Mesenchymal stem cell (in vitro differentiated cells and primary cell): ENCODE measurements at regions not wholly inside any gene's neighbourhood (a gene's known extent, or its start where the extent isn't known, plus 50 kb on each side); places are given as distances from the start of the nearest gene placed in this dataset.

Experiments used
- DNase-seq: peaks from one replicate; pipeline ENCODE4 v3.0.0-alpha.2; 2013
- H2AFZ ChIP-seq: one replicate; pipeline ENCODE4 v1.6.1; 2013; ENCODE audit warnings: low read depth, mild to moderate bottlenecking, control low read depth, inconsistent platforms, low read length, moderate library complexity
- H2AK5ac ChIP-seq: 2 replicates; pipeline ENCODE4 v1.6.1; 2013; ENCODE audit warnings: low read length, moderate library complexity, mild to moderate bottlenecking, inconsistent platforms; ENCODE audit not compliant: severe bottlenecking
- H2BK120ac ChIP-seq: one replicate; pipeline ENCODE4 v1.6.1; 2013; ENCODE audit warnings: low read depth, mild to moderate bottlenecking, inconsistent platforms, low read length, moderate library complexity
- H2BK12ac ChIP-seq, 2 experiments: one replicate each; pipeline ENCODE4 v1.6.1; 2013; ENCODE audit warnings: inconsistent platforms in 2 of 2, low read length in 2 of 2, mild to moderate bottlenecking in 2 of 2, moderate library complexity in 2 of 2, control low read depth in 1 of 2
- H2BK15ac ChIP-seq: one replicate; pipeline ENCODE4 v1.6.1; 2013; ENCODE audit warnings: mild to moderate bottlenecking, low read depth, inconsistent platforms; ENCODE audit not compliant: poor library complexity, severe bottlenecking
- H2BK5ac ChIP-seq: 2 replicates; pipeline ENCODE4 v1.6.1; 2013; ENCODE audit warnings: low read depth, mild to moderate bottlenecking, low read length, control low read depth, inconsistent platforms; ENCODE audit not compliant: poor library complexity, severe bottlenecking
- H3K14ac ChIP-seq, 2 experiments: one replicate each; pipeline ENCODE4 v1.6.1; 2013; ENCODE audit warnings: inconsistent platforms in 2 of 2, low read length in 2 of 2, control low read depth in 1 of 2, mild to moderate bottlenecking in 1 of 2, moderate library complexity in 1 of 2
- H3K18ac ChIP-seq, 2 experiments: one replicate each; pipeline ENCODE4 v1.6.1; 2013; ENCODE audit warnings: inconsistent platforms in 2 of 2, low read length in 2 of 2, control low read depth in 1 of 2, low read depth in 1 of 2, mild to moderate bottlenecking in 1 of 2
- H3K23ac ChIP-seq, 2 experiments: one replicate each; pipeline ENCODE4 v1.6.1; 2013; ENCODE audit warnings: inconsistent platforms in 2 of 2, low read length in 2 of 2, mild to moderate bottlenecking in 2 of 2, moderate library complexity in 2 of 2, control low read depth in 1 of 2
- H3K27ac ChIP-seq: 2 replicates; pipeline ENCODE4 v1.5.1; 2013; ENCODE audit warnings: mild to moderate bottlenecking, moderate library complexity, low read length, control low read depth, inconsistent platforms; ENCODE audit not compliant: poor library complexity, severe bottlenecking
- H3K27me3 ChIP-seq, 2 experiments: 2 replicates each; pipeline versions ENCODE4 v1.6.1 to v1.7.0; 2013; ENCODE audit warnings: low read length in 2 of 2, mild to moderate bottlenecking in 2 of 2, moderate library complexity in 2 of 2, control low read depth in 1 of 2, inconsistent platforms in 1 of 2; ENCODE audit not compliant: control insufficient read depth in 1 of 2, insufficient read depth in 1 of 2
- H3K36me3 ChIP-seq, 2 experiments: 2 replicates each; pipeline versions ENCODE4 v1.6.1 to v1.7.0; 2013; ENCODE audit warnings: low read length in 2 of 2, control low read depth in 1 of 2, inconsistent platforms in 1 of 2, low read depth in 1 of 2, mild to moderate bottlenecking in 1 of 2; ENCODE audit not compliant: insufficient read depth in 2 of 2, control insufficient read depth in 1 of 2
- H3K4ac ChIP-seq, 2 experiments: one replicate each; pipeline ENCODE4 v1.6.1; 2013; ENCODE audit warnings: inconsistent platforms in 2 of 2, low read length in 2 of 2, mild to moderate bottlenecking in 2 of 2, moderate library complexity in 2 of 2, control low read depth in 1 of 2, low read depth in 1 of 2
- H3K4me1 ChIP-seq: 2 replicates; pipeline ENCODE4 v1.6.1; 2013; ENCODE audit warnings: low read depth, low read length, control low read depth; ENCODE audit not compliant: control insufficient read depth, insufficient read depth
- H3K4me2 ChIP-seq: 2 replicates; pipeline ENCODE4 v1.6.1; 2013; ENCODE audit warnings: low read length, mild to moderate bottlenecking, inconsistent platforms; ENCODE audit not compliant: poor library complexity, severe bottlenecking
- H3K4me3 ChIP-seq, 2 experiments: 2 replicates each; pipeline versions ENCODE4 v1.5.1 to v1.7.0; 2013; ENCODE audit warnings: low read length in 2 of 2, mild to moderate bottlenecking in 2 of 2, control low read depth in 1 of 2, low read depth in 1 of 2; ENCODE audit not compliant: insufficient read depth in 1 of 2
- H3K79me1 ChIP-seq: replicated peaks from 2 replicates; pipeline ENCODE4 v1.6.1; 2013; ENCODE audit warnings: mild to moderate bottlenecking, control low read depth, low read length, inconsistent platforms; ENCODE audit not compliant: poor library complexity, severe bottlenecking
- H3K9ac ChIP-seq: 2 replicates; pipeline ENCODE4 v1.7.0; 2013; ENCODE audit warnings: mild to moderate bottlenecking, low read length, moderate library complexity
- H3K9me3 ChIP-seq: 2 replicates; pipeline ENCODE4 v1.7.0; 2013; ENCODE audit warnings: mild to moderate bottlenecking, low read length; ENCODE audit not compliant: control insufficient read depth
- H4K8ac ChIP-seq: one replicate; pipeline ENCODE4 v1.6.1; 2013; ENCODE audit warnings: inconsistent platforms, mild to moderate bottlenecking, low read length, moderate library complexity
- H4K91ac ChIP-seq: one replicate; pipeline ENCODE4 v1.6.1; 2013; ENCODE audit warnings: mild to moderate bottlenecking, low read length, inconsistent platforms
- WGBS: methylation state at CpG from one replicate; pipeline ENCODE4 v1.1.7; 2013; ENCODE audit warnings: mixed read lengths; 5-methylcytosine and 5-hydroxymethylcytosine counted together

GRCh38 chr7:79949778-79950177 is 184.9 kb upstream of the GNAI1 start:
- Histone ChIP-seq H4K91ac (no peak overlapping the region), H3K27me3 (no peaks in the 10 kb centered on the region), H3K4me1 (no peaks in the 10 kb centered on the region), H3K23ac (no peak overlapping the region), H3K9me3 (no peaks in the 10 kb centered on the region), H2BK12ac (no peak overlapping the region), H3K36me3 (no peaks in the 10 kb centered on the region), H3K79me1 (no peaks in the 10 kb centered on the region), H3K4me3 (no peak overlapping the region), H2AK5ac (no peak overlapping the region), H2BK15ac (no peak overlapping the region), H3K4me2 (no peak overlapping the region), H3K27ac (no peak overlapping the region), H3K9ac (no peak overlapping the region), H2BK5ac (no peak overlapping the region), H3K4ac (no peak overlapping the region), H2AFZ (no peak overlapping the region), H3K18ac (no peak overlapping the region), H3K14ac (no peak overlapping the region), H2BK120ac (no peak overlapping the region), H4K8ac (no peak overlapping the region)
- 40% methylated on average over 2 of the region's 3 CpGs for WGBS
- no peak for DNase-seq

- no CpG with 5 or more reads among the region's 3 CpGs for WGBS
These were observed 198.2 kb upstream of the GNAI1 start for GRCh38 chr7:79936281-79936983.

GRCh38 chr7:79934727-79935126 is 199.9 kb upstream of the GNAI1 start:
- 91% methylated on average over 9 of the region's 9 CpGs for WGBS
- Histone ChIP-seq H4K8ac (no peak overlapping the region), H2BK12ac (no peak overlapping the region), H3K4ac (no peak overlapping the region), H3K27ac (no peak overlapping the region), H3K9me3 (no peaks in the 10 kb centered on the region), H3K79me1 (no peaks in the 10 kb centered on the region), H2AFZ (no peak overlapping the region), H3K4me1 (no peaks in the 10 kb centered on the region), H3K4me2 (no peak overlapping the region), H3K27me3 (no peaks in the 10 kb centered on the region), H3K4me3 (no peak overlapping the region), H3K23ac (no peak overlapping the region), H4K91ac (no peak overlapping the region), H2BK15ac (no peak overlapping the region), H2BK5ac (no peak overlapping the region), H2BK120ac (no peak overlapping the region), H3K18ac (peak overlapping the region in 1 of 2 experiments; percentile 52), H2AK5ac (no peak overlapping the region), H3K9ac (no peak overlapping the region), H3K14ac (no peak overlapping the region), H3K36me3 (no peaks in the 10 kb centered on the region)
- no peak for DNase-seq

More at GRCh38 chr7:79936281-79936983, 198.2 kb upstream of the GNAI1 start:
- Histone ChIP-seq H3K4me3 (no peak overlapping the region), H3K4me2 (no peak overlapping the region), H3K4me1 (no peaks in the 10 kb centered on the region), H3K23ac (no peak overlapping the region), H2BK15ac (no peak overlapping the region), H3K18ac (no peak overlapping the region), H2BK5ac (no peak overlapping the region), H2BK12ac (no peak overlapping the region), H3K27me3 (no peaks in the 10 kb centered on the region), H3K14ac (no peak overlapping the region), H4K91ac (no peak overlapping the region), H2AK5ac (no peak overlapping the region), H3K4ac (no peak overlapping the region), H3K36me3 (no peaks in the 10 kb centered on the region), H2BK120ac (no peak overlapping the region), H3K9me3 (no peaks in the 10 kb centered on the region), H3K27ac (no peak overlapping the region), H2AFZ (no peak overlapping the region), H3K79me1 (no peaks in the 10 kb centered on the region), H4K8ac (no peak overlapping the region), H3K9ac (no peak overlapping the region)
- no peak for DNase-seq

- H3K4me1 ChIP-seq: no peaks in the 10 kb centered on the region
- no peak overlapping the region for H4K8ac ChIP-seq
- no peak overlapping the region for H3K4me3 ChIP-seq
- H3K27me3 ChIP-seq: no peaks in the 10 kb centered on the region
- no peak overlapping the region for H3K14ac ChIP-seq
- no peak overlapping the region for H2BK12ac ChIP-seq
- WGBS: 95% methylated on average over 3 of the region's 3 CpGs
- H2AK5ac ChIP-seq: no peak overlapping the region
- H4K91ac ChIP-seq: no peak overlapping the region
- H2BK120ac ChIP-seq: no peak overlapping the region
- no peaks in the 10 kb centered on the region for H3K79me1 ChIP-seq
- no peak overlapping the region for H3K23ac ChIP-seq
- DNase-seq: no peak
- H3K4me2 ChIP-seq: no peak overlapping the region
- no peak overlapping the region for H3K9ac ChIP-seq
- no peak overlapping the region for H3K4ac ChIP-seq
- H3K36me3 ChIP-seq: no peaks in the 10 kb centered on the region
- H2AFZ ChIP-seq: no peak overlapping the region
- H3K27ac ChIP-seq: no peak overlapping the region
- no peak overlapping the region for H2BK5ac ChIP-seq
- no peaks in the 10 kb centered on the region for H3K9me3 ChIP-seq
- no peak overlapping the region for H3K18ac ChIP-seq
- H2BK15ac ChIP-seq: no peak overlapping the region
These were observed 201.5 kb upstream of the GNAI1 start for GRCh38 chr7:79933144-79933543.
